Lower leg skin (tissue), 3 donors: ENCODE measurements at regions not wholly inside any gene's neighbourhood (a gene's known extent, or its start where the extent isn't known, plus 50 kb on each side); places are given as distances from the start of the nearest gene placed in this dataset.

Experiments used
- POLR2A ChIP-seq, 2 donors: fragments of 450-650 bp; IDR thresholded peaks; one replicate each; pipeline ENCODE4 v1.6.1; 2016 to 2017; ENCODE audit warnings: antibody characterized with exemption in 2 of 2, mild to moderate bottlenecking in 1 of 2, moderate library complexity in 1 of 2
- TF ChIP-seq, protein P1 (sequence below), 3 donors: fragments of 450-650 bp; IDR thresholded peaks; one replicate each; pipeline ENCODE4 v1.5.1; 2016; ENCODE audit warnings: antibody characterized with exemption in 3 of 3, mild to moderate bottlenecking in 3 of 3, moderate library complexity in 2 of 3

GRCh38 chr14:21990116-21990515 lies 316.5 kb upstream of the OR4E1 start:
- no peak for TF ChIP-seq POLR2A (IDR thresholded peaks at IDR 0.05)
- TF ChIP-seq, protein P1, sequence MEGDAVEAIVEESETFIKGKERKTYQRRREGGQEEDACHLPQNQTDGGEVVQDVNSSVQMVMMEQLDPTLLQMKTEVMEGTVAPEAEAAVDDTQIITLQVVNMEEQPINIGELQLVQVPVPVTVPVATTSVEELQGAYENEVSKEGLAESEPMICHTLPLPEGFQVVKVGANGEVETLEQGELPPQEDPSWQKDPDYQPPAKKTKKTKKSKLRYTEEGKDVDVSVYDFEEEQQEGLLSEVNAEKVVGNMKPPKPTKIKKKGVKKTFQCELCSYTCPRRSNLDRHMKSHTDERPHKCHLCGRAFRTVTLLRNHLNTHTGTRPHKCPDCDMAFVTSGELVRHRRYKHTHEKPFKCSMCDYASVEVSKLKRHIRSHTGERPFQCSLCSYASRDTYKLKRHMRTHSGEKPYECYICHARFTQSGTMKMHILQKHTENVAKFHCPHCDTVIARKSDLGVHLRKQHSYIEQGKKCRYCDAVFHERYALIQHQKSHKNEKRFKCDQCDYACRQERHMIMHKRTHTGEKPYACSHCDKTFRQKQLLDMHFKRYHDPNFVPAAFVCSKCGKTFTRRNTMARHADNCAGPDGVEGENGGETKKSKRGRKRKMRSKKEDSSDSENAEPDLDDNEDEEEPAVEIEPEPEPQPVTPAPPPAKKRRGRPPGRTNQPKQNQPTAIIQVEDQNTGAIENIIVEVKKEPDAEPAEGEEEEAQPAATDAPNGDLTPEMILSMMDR (IDR thresholded peaks at IDR 0.05), result no peak
